Anterior cingulate cortex (tissue), 58 donors: ENCODE measurements at regions not wholly inside any gene's neighbourhood (a gene's known extent, or its start where the extent isn't known, plus 50 kb on each side); places are given as distances from the start of the nearest gene placed in this dataset.
"Not testable (repeated sequence)": the region's sequence is repeated elsewhere in the genome, so short reads cannot be mapped to it uniquely, and the experiment has no call there.

Experiments
- DNase-seq, 58 donors: peaks; one replicate each; lab custom pipeline; 2025; lab: John Stamatoyannopoulos, UW

GRCh38 chr6:44732243-44732642, 344.7 kb downstream of the CDC5L start:
- DNase-seq = no peak

GRCh38 chr6:44733126-44733525, 345.6 kb downstream of the CDC5L start:
- DNase-seq = no peak

DNA sequence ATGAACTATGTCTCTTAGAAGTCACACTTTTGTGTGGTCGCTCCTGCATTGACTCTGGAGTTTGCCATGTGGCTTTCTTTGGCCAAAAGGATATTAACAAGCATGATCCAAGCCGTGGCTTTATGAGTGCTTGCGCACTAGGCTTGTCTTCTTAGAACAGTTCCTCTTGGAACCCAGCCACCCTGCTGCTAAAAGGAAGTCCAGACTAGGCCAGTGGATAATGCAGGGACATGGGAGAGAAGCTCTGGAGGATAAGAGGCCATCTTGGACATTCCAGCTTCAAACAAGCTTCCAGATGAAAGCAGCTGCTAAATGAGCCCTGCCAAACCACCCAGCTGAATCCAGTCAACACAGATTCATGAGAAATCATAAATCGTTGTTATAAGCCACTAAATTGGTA, 346.4 kb downstream of the CDC5L start:
- peak in 1 of 58 donors; percentile 5 for DNase-seq

DNA sequence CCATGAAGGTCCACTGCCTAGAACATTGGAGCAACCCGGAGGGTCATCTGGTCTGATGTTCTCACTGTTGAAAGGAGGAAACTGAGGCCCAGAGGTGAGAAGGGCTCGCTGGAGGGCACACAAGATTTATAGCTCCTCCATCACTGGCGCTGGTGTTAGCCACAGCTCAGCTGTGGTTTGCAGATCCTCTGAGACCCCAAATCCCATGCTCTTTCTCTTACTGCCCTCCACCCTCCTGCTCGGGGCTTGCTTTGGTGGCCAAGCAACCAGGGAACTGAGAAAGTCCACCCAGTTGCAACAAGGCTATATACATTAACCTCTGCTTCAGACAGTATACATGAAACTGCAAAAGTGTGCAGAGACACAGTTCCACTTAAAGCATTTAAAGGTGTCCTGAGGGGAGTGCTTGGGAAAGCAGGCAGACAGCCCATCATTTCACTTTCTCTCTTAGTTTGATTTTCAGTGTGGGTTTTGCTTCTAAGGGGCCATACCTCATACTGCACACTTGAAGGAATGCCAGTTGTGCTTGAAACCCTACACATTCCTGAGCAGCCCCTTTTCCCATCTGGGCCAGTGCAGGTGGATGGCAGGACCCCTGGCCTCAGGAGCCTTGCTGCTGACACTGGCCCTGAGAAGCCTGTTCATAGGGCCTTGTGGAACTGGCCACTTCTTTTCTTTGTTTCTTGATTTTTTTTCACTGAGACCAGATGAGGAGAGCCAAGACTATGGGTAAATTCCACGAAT, 347.6 kb downstream of the CDC5L start:
- DNase-seq = no peak

GRCh38 chr6:44735630-44735963, 348.1 kb downstream of the CDC5L start:
- no peak for DNase-seq

DNA sequence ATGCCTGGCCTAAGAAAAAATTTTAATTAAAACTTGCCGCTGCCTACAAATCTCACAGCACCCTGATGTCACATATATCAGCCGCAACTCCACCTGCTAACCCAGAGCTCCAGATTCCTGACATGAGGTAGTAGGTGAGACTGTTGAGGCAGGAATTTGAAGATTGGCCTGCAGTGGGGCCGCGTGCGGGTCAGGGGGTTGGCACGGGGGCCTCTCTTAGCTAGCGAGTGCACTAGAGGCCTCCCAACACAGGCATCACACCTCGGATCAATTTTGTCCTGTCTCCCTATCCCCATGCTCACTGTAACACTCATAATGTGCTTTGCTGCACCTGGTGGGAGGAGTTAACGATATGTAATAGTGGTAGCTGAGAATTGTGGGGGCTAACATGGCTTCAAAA, 349.8 kb downstream of the CDC5L start:
- DNase-seq = no peak

DNA sequence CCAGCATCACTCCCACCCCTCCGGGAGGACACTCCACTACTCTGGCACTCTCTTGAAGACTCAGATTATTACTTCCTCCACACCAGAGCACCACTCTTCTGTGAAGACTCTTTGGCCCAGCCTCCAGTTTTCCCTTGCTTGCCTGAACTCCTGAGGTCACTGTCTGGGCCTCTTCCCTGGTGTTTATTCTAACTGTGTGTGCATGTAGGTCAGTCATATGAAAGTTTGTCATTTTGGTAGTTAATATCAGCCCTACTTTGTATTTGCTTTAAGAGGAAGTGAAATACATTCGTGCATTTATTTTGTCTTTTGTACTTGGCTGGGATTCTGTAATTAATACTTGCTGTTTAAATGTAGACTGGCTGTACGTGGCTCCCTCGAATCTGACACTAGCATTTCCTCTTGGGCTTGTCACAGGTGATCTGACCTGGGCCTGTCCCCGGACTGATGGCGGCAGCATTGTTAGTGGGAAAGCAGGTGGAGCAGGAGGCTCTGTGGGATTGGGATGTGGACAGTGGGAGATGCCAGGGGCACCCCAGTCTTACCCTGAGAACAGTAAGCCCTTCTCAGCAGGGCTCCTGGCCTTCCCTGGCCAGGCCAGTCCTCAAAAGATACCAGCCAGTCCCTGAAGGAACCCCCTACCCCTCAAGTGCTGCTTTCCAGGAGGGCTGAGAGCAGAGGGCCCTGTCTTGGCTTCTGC, 350.5 kb downstream of the CDC5L start:
- no peak for DNase-seq

GRCh38 chr6:44738601-44739146, 351.2 kb downstream of the CDC5L start:
- no peak for DNase-seq

- DNase-seq = no peak
These were observed 351.7 kb downstream of the CDC5L start for GRCh38 chr6:44739181-44739580.

DNA sequence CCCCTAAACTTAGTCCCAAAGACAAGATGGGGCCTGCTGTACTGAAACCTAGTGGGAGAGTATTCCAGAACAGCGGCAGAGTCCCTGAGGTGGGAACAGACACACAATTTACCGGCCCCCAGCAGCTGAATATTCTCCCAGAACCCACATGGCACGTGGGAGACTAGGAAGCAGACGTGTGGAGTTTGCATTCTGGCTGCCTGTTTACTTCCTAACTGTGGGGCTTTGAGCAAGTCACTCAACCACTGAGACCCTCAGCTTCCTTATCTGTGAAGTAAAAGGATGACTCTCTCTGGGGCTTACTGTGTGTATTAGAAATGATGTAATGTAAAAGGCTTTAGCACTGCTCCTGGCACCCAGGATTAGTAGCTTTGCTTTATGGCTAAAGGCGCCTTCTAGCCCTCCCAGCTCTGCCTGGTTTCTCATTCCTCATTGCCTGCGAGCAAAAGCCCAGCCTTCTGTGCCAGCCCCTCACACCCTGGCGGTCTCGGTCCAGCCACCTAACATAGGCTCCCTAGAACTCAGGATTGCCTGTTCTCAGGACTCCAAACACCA, 353.1 kb downstream of the CDC5L start:
- no peak for DNase-seq

GRCh38 chr6:44742201-44742600, 354.7 kb downstream of the CDC5L start:
- no peak for DNase-seq

DNA sequence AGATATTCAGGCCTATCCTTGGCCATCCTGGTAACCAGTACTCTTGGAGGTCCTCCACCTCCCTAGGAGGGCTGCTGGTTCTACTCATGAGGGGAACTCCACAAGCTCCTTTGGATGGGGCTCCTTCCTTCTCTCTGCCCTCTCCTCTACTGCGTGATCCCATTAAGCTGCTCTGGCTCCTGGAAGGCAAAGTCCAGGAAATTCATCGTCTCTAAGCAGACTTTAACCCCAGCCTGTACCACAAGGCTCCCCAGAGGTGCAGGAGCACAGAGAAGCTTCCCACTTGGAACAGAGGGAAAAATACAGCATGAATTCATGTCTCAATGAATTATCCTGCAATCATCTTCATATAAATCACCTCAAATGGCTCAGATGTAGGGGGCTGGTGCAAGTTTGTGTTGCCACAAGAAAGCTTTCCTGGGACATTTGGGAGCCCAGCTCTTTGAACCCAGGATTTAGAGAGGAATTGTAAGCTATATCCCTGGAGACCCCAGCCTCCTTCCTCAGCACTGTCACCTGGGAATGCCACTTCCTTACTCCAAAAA, 355.4 kb downstream of the CDC5L start:
- no peak for DNase-seq

- not testable (repeated sequence) for DNase-seq
These were observed 372.6 kb downstream of the CDC5L start for GRCh38 chr6:44760116-44760515.

- DNase-seq = no peak
These were observed 373.5 kb downstream of the CDC5L start for GRCh38 chr6:44761046-44761445.

GRCh38 chr6:44762496-44762895, 375.0 kb downstream of the CDC5L start:
- DNase-seq = no peak

DNA sequence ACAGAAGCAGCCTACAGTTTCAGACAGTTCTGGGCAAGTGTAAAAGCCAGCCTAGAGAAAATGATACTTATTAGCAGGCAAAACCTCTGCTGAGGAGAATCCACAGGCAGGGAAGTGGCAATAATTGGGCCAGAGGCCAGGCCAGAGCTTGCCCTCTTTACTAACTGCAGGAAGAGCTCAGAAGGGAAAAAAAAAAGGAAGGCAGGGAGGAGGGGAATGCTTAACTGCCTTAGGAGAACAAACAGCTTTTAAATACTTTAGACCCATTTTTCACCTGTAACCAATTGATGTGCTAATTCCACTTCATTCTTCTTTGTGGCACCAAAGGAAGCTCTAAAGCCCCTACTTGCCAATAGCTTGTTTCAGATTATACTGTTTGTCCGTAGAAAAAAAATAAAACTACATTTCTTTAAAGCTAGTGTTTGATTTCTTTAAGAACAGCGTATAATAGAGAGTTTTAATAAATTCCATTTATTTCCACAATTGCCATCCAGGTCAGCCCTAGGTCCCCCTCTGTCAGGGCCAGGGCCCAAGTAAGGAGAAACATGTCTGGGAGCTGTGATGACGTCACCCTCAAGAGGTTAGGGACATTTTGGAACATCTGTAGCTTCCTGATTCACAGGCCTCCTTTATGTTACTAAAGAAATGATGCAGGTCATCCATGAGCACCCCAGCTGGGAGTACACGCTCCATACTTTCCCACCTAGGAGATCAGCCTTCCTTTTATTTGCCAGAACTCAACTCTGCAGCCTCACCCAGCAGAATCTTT, 384.3 kb downstream of the CDC5L start:
- DNase-seq = no peak

- no peak for DNase-seq
These were observed 385.3 kb downstream of the CDC5L start for GRCh38 chr6:44772838-44773237.

DNA sequence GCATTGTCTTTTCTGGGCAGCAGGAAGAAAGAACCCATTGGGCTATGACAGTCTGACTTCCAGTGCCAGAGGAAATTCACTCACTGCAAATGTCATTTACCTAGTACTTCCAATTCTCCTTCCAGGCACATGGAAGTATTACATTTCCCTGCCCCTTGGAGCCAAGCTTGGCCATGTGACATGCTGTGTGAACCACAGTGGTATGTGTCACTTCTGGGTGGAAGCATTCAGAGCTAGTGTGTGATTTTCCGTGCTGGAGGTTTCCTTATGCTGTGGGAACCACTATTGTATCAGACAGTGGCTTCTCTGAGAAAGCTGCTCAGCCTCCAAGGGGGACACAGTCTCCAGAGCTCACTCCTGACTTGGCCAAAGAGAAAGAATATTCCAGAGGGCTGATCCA, 387.6 kb downstream of the CDC5L start:
- DNase-seq = no peak

DNA sequence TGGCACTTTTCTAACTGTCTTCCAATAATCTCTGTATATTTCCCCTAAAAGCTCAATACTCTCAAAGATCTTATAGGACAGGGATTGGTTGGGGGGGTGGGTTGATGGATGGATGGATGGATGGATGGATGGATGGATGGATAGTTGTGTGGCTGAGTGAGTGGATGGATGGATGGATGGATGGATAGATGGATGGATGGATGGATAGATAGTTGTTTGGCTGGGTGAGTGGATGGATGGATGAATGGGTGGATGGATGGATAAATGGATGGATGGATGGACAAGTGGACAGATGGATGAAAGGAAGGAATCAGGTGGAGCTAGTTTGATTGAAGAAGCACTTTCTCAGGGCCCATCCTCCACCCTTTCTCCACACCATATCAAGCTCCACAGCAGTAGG, 388.8 kb downstream of the CDC5L start:
- no peak for DNase-seq

DNA sequence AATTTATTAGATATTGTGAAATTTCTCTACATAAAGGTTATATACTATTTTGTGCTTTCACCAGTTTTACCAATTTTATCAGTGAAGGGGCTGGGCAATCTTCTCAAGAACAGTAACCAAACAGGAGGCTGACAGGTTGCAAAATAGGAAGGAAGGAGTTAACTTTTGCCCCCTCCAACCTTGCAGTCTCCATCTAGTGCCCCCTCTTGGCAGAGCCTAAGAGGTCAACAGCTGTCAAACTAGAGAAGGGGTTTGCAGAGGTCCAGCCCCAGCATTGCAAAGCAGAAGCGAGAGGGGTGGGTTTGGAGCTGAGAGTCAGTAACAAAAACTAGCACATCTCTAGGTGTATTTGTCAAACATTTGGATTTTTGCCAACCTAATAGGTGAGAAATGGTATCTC, 391.0 kb downstream of the CDC5L start:
- DNase-seq = no peak
